Stimulated activated CD4-positive, alpha-beta T cell treated with anti-CD3 and anti-CD28 coated beads, Interleukin-12 subunit alpha, Interleukin-12 subunit beta, amount 100 ng/mL, for 24 hours (primary cell): ENCODE measurements at regions not wholly inside any gene's neighbourhood (a gene's known extent, or its start where the extent isn't known, plus 50 kb on each side); places are given as distances from the start of the nearest gene placed in this dataset.
"Not testable (repeated sequence)": the region's sequence is repeated elsewhere in the genome, so short reads cannot be mapped to it uniquely, and the experiment has no call there.

Experiments
- DNase-seq, 2 experiments: peaks; one replicate each; pipeline ENCODE4 v3.0.0-alpha.2; 2020; ENCODE audit warnings: low read depth in 2 of 2

GRCh38 chr6:84635081-84635761 is 129.2 kb downstream of the TBX18 start:
- DNase-seq = no peak

- DNase-seq = no peak
Observed at GRCh38 chr6:84633771-84634170, 130.6 kb downstream of the TBX18 start.

GRCh38 chr6:84626527-84626926 is 137.9 kb downstream of the TBX18 start:
- not testable (repeated sequence) for DNase-seq

GRCh38 chr6:84625506-84625905 is 138.9 kb downstream of the TBX18 start:
- DNase-seq = no peak

- no peak for DNase-seq
Observed at GRCh38 chr6:84623956-84624680, 140.3 kb downstream of the TBX18 start.

DNA sequence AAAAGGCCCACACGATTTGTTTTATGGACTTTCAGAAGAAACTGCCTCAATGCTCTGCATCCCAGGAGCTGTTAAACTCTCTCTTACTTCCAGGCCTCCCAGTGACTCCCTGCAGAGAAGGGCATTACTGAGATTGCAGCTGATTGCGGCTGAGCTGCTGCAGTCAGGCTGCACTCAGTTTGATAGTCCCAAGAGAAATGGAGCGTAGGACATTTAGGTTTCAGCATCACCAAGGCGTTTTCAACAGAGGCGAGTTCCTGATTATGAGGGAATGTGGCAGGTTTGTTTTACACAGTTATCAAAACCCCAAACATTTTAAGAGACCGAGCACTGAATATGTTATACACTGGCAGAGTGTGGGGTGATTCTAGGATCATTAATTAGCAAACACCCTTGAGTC is 145.6 kb downstream of the TBX18 start:
- DNase-seq = no peak

DNA sequence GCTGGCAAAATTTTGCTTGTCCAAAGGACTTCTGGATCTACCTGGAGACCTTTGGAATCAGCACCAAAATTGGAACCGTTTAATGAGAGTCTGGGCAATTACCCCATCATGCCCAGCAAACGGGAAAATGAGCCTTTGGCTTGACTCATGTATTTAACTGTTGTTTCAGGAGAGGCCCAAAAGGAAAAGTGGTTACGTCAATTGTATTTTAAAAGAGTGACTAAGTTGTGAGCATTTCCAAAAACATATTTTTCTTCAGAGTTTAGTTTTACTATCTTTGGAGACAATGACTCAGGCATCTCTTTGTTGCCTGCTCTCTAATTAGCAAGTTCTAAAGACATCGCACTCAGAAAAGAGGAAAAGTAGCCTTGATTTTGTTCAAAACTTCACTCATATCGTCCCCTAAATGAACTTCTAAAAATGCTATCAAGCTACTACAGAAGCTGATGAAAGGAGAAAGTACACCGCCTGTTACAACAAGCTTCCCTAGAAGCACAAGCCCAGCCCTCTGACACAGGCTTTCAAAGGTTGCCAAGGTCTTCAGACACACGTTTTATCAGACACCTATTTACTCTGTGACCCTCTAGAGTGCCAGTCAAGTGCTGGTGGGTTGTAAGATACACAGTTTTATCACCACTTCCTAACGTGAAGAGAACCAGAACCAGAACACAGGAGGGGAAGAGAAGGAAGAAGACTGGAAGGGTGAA is 146.2 kb downstream of the TBX18 start:
- DNase-seq = no peak

GRCh38 chr6:84615987-84616386 is 148.4 kb downstream of the TBX18 start:
- DNase-seq = no peak

- DNase-seq = no peak
Observed at GRCh38 chr6:84615113-84615850, 149.1 kb downstream of the TBX18 start.

DNA sequence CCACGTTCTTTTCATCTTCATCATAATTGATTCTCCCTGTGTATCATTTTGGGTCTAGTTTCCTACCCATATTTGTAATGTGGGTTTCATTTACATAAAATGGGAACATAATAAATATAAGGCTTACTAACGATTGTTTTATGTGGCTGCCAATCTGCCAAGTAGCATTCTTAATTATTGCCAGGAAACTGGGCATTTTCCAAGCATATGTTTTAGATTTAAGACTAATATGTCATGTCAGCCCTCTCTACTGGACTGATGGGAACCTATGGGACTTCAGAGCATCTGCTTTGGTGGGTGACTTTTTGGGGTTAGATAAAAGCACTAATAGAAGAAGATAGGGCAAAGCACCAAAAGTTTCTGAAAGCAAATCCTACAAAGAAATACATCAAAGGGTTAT is 157.5 kb downstream of the TBX18 start:
- no peak for DNase-seq

- DNase-seq = no peak
Observed at GRCh38 chr6:84605298-84605697, 159.1 kb downstream of the TBX18 start.

DNA sequence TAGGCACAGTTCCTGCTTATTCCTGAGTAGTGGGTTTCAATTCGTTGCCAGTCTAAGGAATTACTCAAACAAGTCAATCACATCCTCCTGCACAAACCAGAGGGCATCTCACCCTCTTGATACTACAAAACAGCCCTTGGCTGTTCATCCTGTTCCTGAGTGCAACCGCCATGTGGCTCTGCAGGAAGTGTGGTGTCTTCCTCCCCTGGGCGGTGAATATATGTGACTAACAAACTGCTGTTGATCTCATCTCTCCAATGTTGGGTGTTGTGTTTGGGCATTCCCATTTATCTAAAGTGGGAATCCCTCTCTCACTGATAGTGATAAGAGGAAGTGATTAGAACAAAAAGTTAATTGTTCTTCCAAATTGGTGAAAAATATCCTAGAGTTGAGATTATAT is 163.0 kb downstream of the TBX18 start:
- no peak for DNase-seq

GRCh38 chr6:84599991-84600390 is 164.4 kb downstream of the TBX18 start:
- DNase-seq = no peak

GRCh38 chr6:84597238-84597875 is 167.0 kb downstream of the TBX18 start:
- no peak for DNase-seq

GRCh38 chr6:84596488-84596887 is 167.9 kb downstream of the TBX18 start:
- DNase-seq = no peak

- DNase-seq = no peak
Observed at GRCh38 chr6:84588697-84589080, 175.7 kb downstream of the TBX18 start.

DNA sequence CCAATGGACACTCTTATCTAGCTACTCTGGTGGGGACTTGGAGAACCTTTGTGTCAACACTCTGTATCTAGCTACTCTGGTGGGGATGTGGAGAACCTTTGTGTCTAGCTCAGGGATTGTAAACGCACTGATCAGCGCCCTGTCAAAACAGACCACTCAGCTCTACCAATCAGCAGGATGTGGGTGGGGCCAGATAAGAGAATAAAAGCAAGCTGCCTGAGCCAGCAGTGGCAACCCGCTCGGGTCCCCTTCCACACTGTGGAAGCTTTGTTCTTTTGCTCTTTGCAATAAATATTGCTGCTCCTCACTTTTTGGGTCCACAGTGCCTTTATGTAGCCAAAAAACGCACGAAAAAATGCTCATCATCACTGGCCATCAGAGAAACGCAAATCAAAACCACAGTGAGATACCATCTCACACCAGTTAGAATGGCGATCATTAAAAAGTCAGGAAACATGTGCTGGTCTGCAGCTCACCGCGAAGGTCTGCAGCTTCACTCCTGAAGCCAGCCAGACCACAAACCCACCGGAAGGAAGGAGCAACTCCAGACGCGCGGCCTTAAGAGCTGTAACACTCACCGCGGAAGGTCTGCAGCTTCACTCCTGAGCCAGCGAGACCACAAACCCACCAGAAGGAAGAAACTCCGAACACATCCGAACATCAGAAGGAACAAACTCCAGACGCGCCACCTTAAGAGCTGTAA is 176.3 kb downstream of the TBX18 start:
- not testable (repeated sequence) for DNase-seq

- DNase-seq = not testable (repeated sequence)
Observed at GRCh38 chr6:84587202-84587940, 177.0 kb downstream of the TBX18 start.

GRCh38 chr6:84583784-84584183 is 180.6 kb downstream of the TBX18 start:
- no peak for DNase-seq

GRCh38 chr6:84582997-84583396 is 181.4 kb downstream of the TBX18 start:
- no peak for DNase-seq
